HG03457 (cell line): ENCODE measurements at regions not wholly inside any gene's neighbourhood (a gene's known extent, or its start where the extent isn't known, plus 50 kb on each side); places are given as distances from the start of the nearest gene placed in this dataset.
"Not testable (repeated sequence)": the region's sequence is repeated elsewhere in the genome, so short reads cannot be mapped to it uniquely, and the experiment has no call there.

Experiments used
- ATAC-seq: cut with Tn5 transposase; IDR thresholded peaks from one replicate; pipeline ENCODE4 v1.9.1; 2021; ENCODE audit warnings: moderate number of reproducible peaks; ENCODE audit not compliant: unreplicated experiment

DNA sequence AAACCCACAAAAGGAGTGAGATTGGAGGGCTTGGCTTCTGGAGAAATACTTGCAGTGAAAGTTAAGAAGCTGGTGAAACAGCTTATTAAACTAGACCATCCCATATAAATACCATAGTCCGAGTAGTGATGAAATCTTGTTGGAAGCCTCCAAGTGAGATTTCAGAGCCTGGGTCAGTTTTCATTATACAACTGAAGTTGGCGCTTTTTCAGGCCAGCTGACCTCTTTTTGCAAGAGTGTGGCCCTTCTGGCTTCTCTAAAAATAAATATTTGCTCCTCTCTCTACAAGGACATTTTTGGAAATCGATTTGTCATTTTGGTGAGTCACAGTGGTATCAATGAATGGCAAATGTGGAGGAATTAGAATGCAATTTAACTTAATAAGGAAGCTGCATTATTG lies 51.2 kb upstream of the THRB start:
- ATAC-seq = no peak

DNA sequence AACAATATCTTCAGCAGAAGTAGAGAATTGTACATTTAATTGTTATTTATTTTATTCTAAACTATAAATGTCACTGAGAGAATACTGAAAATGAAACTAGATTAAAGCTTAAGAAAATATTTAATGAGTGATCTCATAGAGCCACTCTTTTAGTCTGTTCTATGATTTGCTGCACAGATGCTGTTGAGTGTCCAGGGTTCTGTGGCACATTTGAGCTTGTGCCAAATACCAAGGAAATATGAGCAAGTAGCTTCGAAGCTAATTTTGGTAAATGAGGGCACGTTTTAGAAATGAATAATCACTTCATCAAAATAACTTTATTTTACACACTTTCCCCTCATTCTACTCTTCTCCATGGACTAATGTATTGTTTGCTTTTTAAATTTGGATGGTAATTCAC lies 53.6 kb upstream of the THRB start:
- ATAC-seq = no peak

DNA sequence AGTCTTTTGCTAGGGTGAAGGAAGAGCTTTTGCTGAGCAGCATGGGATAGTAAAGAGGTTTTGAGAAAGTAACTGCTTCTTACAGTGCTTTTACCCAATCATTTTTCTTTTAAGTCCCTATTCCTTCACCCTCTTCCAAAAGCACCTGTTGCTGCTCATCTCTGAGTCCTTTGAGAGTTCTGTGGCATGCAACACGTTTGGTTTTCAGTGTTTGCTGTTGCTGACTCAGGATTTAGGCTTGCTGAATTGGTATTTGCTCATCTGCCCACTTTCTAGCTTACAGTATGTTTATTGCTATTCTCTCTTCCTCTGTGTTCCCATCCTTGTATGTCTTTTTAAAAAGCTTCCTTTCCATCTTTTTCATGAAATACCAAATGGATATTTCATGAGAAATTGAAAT lies 55.9 kb upstream of the THRB start:
- no peak for ATAC-seq

DNA sequence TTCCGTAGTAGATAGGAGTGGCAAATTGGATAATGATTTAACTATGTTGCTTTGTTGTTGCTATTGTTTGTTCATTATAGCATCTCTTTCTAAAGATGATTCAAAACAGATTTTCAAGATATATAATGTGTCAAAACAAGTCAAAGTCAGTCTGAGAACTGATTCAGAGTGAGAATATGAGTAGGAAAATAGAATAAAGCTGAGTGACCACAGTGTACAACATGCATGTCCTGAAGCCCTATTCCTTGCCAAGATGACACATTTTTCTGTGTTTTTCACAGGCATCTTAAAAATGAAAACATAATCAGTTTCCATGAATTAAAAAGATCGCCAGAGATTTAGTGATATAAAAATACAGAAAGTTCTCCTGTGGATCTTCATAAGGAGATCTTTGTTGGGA lies 57.0 kb upstream of the THRB start:
- no peak for ATAC-seq

DNA sequence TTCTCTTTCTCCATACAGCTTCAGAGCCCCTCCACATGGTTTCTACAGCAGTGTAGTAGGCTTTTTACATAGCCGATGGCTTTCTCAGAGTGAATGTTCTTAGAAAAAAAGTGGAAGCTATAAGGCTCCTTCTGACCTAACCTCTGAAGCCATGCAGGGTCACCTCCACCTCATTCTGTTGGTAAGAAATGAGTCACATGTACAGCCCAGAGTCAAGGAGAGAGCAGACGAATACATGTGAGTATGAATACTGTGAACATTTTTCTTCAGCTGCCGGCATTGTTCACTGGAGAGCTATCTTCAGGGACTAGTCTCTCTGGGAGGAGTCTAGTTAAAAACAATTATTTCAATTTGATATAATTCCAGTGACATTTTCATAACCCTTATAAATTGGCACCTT lies 68.2 kb upstream of the THRB start:
- ATAC-seq = no peak

DNA sequence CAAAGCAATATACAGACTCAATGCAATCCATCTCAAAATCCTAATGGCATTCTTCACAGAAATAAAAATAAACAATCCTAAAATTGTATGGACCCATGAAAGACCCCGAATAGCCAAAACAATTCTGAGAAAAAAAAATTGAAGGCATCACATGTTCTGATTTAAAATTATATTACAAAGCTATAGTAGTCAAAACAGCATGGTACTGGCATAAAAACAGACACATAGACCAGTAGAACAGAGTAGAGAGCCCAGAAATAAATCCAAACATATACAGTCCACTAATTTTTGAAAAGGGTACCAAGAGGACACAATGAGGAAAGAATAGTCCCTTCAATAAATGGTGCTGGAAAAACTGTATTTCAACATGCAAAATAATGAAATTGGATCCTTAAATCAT lies 70.4 kb upstream of the THRB start:
- ATAC-seq = no peak

DNA sequence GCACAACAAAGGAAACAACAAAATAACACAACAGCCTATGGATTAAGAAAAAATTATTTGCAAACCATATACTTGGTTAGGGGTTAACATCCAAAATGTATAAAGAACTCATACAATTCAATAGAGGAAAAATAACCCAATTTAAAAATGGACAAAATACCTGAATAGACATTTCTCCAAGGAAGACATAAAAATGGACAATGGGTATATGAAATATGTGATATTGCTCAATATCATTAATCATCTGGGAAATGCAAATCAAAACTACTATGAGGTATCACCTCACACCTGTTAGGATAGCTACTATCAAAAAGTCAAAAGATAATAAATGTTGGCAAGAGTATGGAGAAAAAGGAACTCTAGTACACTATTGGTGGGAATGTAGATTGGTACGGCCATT lies 71.0 kb upstream of the THRB start:
- ATAC-seq = no peak

DNA sequence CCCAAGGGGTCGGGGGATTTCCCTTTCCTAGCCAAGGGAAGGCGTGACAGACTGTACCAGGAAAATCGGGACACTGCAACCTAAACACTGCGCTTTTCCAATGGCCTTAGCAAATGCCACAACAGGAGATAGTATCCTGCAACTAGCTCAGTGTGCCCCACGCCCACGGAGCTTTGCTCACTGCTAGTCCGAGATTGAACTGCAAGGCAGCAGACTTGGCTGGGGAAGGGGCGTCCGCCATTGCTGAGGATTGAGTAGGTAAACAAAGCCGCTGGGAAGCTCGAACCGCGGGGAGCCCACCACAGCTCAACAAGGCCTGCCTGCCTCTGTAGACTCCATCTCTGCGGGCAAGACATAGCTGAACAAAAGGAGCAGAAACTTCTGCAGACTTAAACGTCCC lies 72.3 kb upstream of the THRB start:
- no peak for ATAC-seq

DNA sequence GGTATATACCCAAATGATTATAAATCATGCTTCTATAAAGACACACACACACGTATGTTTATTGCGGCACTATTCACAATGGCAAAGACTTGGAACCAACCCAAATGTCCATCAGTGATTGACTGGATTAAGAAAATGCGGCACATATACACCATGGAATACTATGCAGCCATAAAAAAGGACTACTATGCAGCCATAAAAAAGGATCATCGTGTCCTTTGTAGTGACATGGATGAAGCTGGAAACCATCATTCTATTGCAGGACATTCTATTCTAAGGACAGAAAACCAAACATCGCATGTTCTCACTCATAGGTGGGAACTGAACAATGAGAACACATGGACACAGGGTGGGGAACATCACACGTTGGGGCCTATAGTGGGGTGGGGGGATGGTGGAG lies 77.8 kb upstream of the THRB start:
- ATAC-seq = not testable (repeated sequence)

DNA sequence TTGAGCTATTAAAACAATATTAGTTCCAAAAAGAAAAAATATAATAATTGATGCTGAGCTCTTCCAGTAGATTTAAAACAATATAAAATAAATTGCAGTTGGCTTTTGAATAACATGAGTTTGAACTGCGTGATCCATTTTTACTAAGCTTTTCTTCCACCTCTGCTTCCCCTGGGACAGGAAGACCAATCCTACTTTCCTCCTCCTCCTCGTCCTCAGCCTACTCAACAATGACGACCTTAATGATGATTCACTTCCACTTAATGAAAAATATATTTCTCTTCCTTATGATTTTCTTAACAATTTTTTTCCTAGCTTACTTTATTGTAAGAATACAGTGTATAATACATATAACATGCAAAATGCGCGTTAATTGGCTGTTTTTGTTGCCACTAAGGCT lies 78.9 kb upstream of the THRB start:
- ATAC-seq = no peak

DNA sequence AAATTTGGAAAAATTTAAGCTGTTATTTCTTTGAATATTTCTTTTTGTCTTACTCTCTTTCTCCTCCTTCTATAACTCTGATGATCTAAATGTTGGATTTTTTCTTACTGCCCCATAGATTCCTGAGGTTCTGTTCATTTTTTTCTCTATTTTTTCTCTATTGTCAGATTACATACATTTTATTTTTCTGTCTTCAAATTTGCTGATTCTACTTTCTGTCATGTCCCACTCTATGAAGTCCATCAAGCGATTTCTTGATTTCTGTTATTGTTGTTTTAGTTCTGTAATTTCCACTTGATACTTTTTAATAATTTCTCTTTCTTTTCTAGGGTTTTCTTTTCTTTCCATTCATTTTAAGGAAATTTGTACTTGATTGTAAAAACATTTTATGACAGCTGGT lies 83.7 kb upstream of the THRB start:
- ATAC-seq = no peak

DNA sequence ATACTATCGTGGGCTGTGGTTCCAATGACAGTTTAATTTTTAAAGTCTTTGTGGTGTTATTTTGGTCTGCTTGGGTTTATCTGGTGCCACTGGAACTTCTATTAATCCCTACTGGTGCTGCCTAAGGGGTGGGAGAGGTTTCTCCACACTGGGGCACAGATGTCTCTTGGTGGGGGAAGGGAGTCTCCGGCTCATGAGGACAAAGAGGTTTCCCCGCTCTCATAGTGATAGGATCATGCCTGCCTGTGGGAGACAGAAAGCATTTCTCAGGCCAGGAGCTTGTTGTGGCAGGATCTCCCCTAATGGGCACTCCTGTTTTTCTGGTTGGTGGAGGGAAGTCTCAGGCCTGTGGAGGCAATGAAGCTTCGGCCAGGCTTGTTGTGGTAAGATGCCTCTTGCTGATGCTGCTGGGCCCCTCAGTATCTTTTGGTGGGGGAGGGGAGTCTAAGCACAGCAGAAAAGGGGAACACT lies 84.3 kb upstream of the THRB start:
- no peak for ATAC-seq

DNA sequence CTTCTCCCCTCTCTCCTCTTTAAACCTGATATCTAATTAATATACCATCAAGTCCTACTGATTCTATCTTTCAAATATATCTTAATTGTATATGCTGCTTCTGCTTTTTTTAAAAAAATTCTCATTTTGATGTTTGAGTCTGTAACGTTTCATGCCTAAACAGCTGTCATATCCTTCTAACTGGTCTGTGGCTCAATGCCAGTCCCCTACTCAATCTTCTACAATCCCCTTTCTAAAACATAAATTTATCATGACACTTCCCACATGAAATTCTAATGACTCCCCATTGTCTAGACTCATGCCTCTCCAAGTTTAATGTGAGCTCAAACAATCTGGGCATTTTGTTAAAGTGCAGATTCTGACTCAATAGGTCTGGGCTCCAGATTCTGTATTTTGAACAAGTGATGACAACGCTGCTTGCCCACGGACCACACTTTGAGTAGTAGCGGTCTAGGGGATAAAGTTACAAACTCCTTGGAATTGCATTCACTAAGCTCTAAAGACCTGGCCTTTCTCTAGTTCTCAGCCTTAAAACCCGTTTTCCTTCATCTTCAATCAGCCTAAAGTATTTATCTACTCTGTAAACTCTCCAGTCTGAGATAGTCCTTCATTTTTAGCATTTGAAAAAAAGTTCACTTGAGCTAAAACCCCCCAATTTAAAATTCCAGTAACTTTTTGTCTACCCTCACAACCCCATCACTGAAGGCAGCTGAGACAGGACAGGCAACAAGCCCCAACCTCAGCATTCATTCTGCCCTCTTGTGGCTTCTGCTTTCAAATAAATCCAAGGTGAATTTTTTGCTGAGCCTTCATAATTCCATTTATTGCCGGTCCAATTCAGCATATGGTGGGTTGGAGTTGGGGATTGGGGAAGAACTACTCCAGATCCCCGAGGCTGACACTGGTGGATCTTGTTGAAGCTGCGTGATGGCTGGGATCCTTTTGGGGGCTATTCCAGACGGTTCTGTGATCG lies 88.1 kb upstream of the THRB start:
- ATAC-seq = no peak

DNA sequence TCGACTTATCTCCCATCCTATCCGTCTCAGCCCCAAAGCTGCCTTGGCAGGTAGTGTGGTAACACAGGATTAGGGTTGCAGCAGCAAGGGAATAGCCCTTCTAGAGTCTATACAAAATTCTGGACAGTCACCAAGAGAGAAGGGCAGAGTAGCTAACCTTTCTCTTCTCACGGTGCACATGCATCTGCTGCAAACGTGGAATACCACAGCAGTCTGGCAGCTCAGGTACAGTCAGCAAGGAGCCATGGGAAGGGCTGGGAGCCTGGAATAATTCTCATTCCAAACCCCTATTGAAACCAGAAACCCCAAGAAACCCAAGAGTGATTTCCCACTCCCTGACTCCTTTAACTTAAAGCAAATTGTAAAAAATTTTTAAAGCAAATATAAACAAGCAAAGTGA lies 92.3 kb upstream of the THRB start:
- ATAC-seq = no peak

DNA sequence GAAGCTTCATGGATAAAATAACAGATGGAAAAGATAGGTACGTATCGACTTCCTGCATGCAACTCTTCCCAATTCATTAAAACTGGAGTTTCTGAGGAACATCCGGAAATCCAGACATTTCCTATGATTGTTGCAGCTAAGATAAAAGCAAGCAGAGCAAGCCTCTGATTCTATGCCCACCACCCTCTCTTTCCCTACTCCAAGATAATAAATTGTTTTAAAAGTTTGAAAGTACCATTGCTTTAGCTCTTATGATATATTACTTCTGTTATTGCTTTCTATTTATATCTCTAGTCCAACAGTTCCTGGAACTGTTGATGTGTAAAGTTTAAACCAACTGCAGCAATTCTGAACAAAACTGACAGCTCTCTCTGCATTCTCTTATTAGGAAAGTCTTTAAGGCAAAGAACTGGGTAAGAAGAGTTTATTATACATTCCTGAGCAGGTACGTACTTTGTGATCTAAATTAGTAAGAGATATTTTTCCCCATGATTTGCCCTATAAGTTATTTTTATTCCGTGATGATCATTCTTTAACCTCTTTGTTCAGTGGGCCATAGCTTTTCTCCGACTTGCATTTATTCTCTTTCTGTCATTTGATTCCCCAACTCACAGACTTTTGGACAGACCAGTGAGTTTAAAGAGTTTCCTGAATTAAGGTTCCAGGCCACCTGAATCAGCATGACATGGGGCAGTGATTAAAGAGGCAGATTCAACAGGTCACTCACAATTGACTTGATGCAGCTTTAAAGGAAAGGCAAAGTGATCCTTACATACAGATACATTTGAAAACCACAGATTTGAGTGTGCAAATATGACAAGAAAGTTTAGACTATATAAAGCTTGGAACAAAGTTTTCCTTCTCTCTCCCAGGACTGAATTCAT lies 94.2 kb upstream of the THRB start:
- no peak for ATAC-seq

DNA sequence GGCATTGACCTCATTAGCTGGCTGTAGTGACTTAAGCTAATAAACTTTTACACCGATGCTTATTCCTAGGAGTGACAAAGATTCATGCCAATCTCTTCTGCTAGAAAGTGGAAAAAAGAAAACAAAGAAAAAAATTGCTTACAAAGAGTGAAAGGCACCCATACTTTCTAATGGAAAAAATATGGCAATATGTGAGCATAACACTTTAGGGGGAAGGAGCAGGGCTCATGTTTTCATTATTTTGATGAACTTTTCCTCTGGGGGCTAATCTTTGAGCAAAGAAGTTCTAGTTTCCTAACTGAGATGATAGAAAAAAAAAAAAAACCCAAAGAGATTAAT lies 94.8 kb upstream of the THRB start:
- no peak for ATAC-seq

DNA sequence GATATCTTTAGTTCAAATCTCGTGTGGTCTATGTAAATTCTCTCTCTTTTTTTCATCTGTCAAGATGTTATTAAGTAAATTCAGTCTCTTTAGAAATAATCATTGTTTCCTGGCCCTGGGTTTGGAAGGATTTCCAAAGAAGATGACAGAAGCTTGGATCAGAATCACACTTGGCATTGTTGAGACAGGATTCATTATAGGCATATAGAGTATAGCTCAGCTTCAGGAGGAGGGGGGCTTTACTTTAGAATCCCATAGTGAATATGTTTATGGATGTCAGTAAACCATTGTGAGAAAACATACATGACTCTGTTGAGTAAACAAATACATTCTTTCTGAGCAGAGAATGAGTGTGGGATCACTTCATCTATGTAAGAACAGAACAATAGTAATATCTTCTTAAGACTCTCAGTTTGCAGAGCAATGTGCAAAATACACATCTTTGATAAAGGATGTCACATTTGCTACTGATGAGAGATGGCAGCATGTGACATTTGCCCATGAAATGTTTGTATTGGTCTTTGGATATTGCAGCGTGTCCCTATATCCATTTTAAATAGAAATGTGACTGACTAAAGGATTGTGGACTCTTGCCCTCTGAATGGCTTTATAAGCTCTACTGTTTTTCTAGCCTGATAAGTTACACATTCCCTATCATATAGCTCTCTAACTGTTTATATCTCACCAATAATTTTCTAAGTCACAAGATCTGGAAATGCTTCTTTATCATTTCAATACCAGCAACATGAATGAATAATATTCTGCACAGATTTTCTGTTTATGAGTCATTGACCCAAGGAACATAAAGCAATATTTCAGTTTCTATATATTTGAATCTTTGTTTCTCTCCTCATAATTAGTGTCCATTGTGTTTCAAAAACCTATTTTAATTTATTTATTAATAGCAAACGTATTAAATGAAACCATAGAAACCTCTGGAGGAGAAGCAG lies 95.6 kb upstream of the THRB start:
- no peak for ATAC-seq

DNA sequence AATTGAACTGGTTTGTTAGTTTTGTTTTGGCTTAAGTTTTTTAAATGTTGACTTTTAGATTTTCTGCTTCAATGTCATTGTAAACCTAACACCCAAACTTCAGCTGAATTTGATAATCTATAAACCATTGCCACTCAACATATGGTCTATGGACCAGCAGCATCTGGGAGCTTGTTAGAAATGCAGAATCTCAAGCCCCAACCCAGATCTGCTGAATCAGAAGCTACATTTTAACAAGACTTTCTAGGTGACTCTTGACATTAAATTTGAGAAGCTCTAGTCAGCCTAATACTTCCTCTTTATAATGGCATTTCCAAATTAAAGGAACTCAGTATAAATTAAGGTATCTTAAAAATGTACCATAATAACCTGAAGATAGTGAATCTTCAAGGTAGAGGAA lies 96.5 kb upstream of the THRB start:
- ATAC-seq = no peak

DNA sequence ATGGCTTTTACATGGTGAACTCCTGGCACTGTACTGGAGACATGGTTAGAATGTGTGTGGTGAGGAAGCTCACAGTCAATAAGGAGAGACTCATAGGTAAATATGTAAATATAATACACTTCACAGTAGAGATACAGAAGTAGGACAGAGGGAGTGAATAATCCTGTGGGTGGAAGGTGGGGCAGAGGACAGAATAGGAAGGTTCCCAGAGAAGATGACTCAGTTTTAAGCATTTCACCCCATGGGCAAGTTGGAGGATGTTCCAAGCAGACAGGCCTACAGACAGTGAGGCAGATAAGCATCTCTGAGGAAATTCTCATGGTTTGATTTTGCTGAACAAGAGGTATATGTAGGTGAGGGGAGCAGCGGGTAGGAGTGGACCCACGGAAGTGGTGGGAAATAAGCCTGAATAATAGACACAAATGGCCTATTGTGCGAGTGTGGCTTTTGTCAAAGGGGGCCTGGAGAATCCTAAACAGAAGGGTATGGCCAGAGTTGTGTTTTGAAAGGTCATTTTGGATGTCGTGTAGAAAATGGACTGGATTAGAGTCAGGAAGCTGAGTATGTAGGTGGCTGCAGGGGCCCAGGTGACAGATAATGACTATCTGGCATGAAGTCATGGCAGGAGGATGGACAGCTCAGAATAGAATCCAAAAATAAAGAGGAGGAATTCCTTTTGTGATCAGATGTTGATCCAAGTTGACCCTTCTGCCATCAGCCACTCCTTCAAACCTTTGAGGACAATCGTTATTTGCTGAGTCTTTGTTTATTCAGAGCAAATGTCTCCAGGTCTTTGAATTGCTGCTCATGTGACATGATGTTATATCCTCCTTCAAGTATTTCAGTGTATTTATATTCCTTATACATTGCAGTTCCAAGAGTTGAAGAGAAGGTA lies 97.3 kb upstream of the THRB start:
- no peak for ATAC-seq

DNA sequence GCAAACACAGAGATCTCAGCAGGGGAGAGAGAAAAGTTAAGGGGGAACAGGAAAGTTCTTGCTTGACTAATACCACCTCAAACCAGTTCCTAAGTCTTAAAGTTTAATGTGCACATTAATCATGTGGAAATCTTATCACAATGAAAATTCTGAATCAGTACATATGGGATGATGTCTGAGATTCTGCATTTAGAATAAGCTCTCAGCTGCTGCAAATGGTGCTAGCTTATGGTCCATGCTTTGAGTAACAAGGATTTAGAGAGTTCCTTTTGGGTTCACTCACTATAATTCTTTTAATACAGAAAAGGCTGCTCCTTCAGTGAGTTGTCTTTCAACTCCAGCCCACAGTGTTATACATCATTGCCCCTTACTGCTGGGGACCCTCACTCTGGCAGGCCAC lies 99.5 kb upstream of the THRB start:
- no peak for ATAC-seq
